HEK293 (cell line): ENCODE measurements at regions not wholly inside any gene's neighbourhood (a gene's known extent, or its start where the extent isn't known, plus 50 kb on each side); places are given as distances from the start of the nearest gene placed in this dataset.

Experiments used
- CTCF ChIA-PET: fragments of 350-600 bp; formaldehyde crosslinking; extraction: SDS; loops from one replicate; lab custom pipeline; 2021; ENCODE audit warnings: antibody characterized with exemption; lab: Yijun Ruan, JAX
- POLR2A ChIA-PET: fragments of 300-600 bp; formaldehyde crosslinking; extraction: SDS; loops from one replicate; lab custom pipeline; 2020; ENCODE audit warnings: antibody characterized with exemption, inconsistent platforms; lab: Yijun Ruan, JAX
- H3K27ac ChIP-seq: fragments of 200-500 bp; sonication (Bioruptor generic); 2 replicates; pipeline ENCODE4 v1.5.1; 2014; ENCODE audit warnings: low read depth, low read length, control low read depth, inconsistent platforms; ENCODE audit errors: extremely low read depth
- H3K36me3 ChIP-seq, 2 experiments: fragments of 200-500 bp in 1 of 2; sonication (Bioruptor generic) in 1 of 2; 1 replicate in 1 of 2; 2 replicates in 1 of 2; pipeline ENCODE4 v1.5.1; 2014 to 2017; ENCODE audit warnings: inconsistent platforms in 2 of 2, low read length in 2 of 2; ENCODE audit not compliant: control insufficient read depth in 2 of 2, insufficient read depth in 1 of 2
- H3K4me1 ChIP-seq: fragments of 200-500 bp; sonication (Bioruptor generic); 2 replicates; pipeline ENCODE4 v1.5.1; 2014; ENCODE audit warnings: mild to moderate bottlenecking, low read length, inconsistent platforms; ENCODE audit not compliant: control insufficient read depth, insufficient read depth
- H3K4me3 ChIP-seq: 2 replicates; pipeline ENCODE4 v1.5.1; 2011; ENCODE audit warnings: low read depth, mild to moderate bottlenecking, control low read depth, low read length, moderate library complexity
- H3K9me3 ChIP-seq: fragments of 200-500 bp; sonication (Bioruptor generic); 2 replicates; pipeline ENCODE4 v1.5.1; 2014; ENCODE audit warnings: low read depth, low read length, inconsistent platforms; ENCODE audit not compliant: control insufficient read depth, insufficient read depth
- CTCF ChIP-seq: fragments of 450-650 bp; formaldehyde crosslinking; IDR thresholded peaks from 2 replicates; pipeline ENCODE4 v1.5.1; 2016; ENCODE audit warnings: missing biosample characterization, missing genetic modification characterization
- KLF9 ChIP-seq: fragments of 450-650 bp; formaldehyde crosslinking; IDR thresholded peaks from 2 replicates; pipeline ENCODE4 v1.5.1; 2016; ENCODE audit warnings: missing biosample characterization, missing genetic modification characterization, low read depth
- MZF1 ChIP-seq: fragments of 450-650 bp; formaldehyde crosslinking; IDR thresholded peaks from 2 replicates; pipeline ENCODE4 v1.5.1; 2017; ENCODE audit warnings: missing biosample characterization, missing genetic modification characterization, borderline replicate concordance
- SCRT2 ChIP-seq: fragments of 450-650 bp; formaldehyde crosslinking; IDR thresholded peaks from 2 replicates; pipeline ENCODE4 v1.5.1; 2016; ENCODE audit warnings: missing biosample characterization, missing genetic modification characterization
- TRIM28 ChIP-seq: IDR thresholded peaks from 2 replicates; pipeline ENCODE4 v1.6.1; 2011; ENCODE audit warnings: low read length, control low read depth, borderline replicate concordance
- ZNF354C ChIP-seq: fragments of 450-650 bp; formaldehyde crosslinking; IDR thresholded peaks from 2 replicates; pipeline ENCODE4 v1.5.1; 2016; ENCODE audit warnings: missing biosample characterization, missing genetic modification characterization, low read depth, borderline replicate concordance
- ZNF366 ChIP-seq: fragments of 450-650 bp; formaldehyde crosslinking; conservative IDR thresholded peaks from 2 replicates; pipeline ENCODE4 v1.5.1; 2016; ENCODE audit warnings: missing biosample characterization, missing genetic modification characterization
- ZNF514 ChIP-seq: fragments of 450-650 bp; formaldehyde crosslinking; IDR thresholded peaks from 2 replicates; pipeline ENCODE4 v1.5.1; 2016; ENCODE audit warnings: missing biosample characterization, missing genetic modification characterization
- ZNF660 ChIP-seq: fragments of 450-650 bp; IDR thresholded peaks from 2 replicates; pipeline ENCODE4 v1.5.1; 2018; ENCODE audit warnings: missing biosample characterization, mild to moderate bottlenecking, missing genetic modification characterization
- ZNF776 ChIP-seq: fragments of 450-650 bp; formaldehyde crosslinking; IDR thresholded peaks from 2 replicates; pipeline ENCODE4 v1.5.0; 2017; ENCODE audit warnings: missing biosample characterization, missing genetic modification characterization, borderline replicate concordance
- ZSCAN23 ChIP-seq: fragments of 450-650 bp; formaldehyde crosslinking; IDR thresholded peaks from 2 replicates; pipeline ENCODE4 v1.5.1; 2016; ENCODE audit warnings: missing biosample characterization, missing genetic modification characterization
- ZSCAN30 ChIP-seq: fragments of 450-650 bp; IDR thresholded peaks from 2 replicates; pipeline ENCODE4 v1.5.1; 2018; ENCODE audit warnings: missing biosample characterization, mild to moderate bottlenecking, missing genetic modification characterization, moderate library complexity
- ZXDB ChIP-seq: fragments of 450-650 bp; formaldehyde crosslinking; IDR thresholded peaks from 2 replicates; pipeline ENCODE4 v1.5.1; 2016; ENCODE audit warnings: missing biosample characterization, missing genetic modification characterization
- TF ChIP-seq, protein P1 (sequence below): fragments of 450-650 bp; formaldehyde crosslinking; IDR thresholded peaks from 2 replicates; pipeline ENCODE4 v1.5.1; 2016; ENCODE audit warnings: missing biosample characterization, missing genetic modification characterization
- TF ChIP-seq, protein P2 (sequence below): fragments of 450-650 bp; formaldehyde crosslinking; IDR thresholded peaks from 2 replicates; pipeline ENCODE4 v1.5.1; 2016; ENCODE audit warnings: missing biosample characterization, missing genetic modification characterization
- TF ChIP-seq, protein P3 (sequence below): fragments of 450-650 bp; formaldehyde crosslinking; IDR thresholded peaks from 2 replicates; pipeline ENCODE4 v1.5.1; 2016; ENCODE audit warnings: missing biosample characterization, missing genetic modification characterization

DNA sequence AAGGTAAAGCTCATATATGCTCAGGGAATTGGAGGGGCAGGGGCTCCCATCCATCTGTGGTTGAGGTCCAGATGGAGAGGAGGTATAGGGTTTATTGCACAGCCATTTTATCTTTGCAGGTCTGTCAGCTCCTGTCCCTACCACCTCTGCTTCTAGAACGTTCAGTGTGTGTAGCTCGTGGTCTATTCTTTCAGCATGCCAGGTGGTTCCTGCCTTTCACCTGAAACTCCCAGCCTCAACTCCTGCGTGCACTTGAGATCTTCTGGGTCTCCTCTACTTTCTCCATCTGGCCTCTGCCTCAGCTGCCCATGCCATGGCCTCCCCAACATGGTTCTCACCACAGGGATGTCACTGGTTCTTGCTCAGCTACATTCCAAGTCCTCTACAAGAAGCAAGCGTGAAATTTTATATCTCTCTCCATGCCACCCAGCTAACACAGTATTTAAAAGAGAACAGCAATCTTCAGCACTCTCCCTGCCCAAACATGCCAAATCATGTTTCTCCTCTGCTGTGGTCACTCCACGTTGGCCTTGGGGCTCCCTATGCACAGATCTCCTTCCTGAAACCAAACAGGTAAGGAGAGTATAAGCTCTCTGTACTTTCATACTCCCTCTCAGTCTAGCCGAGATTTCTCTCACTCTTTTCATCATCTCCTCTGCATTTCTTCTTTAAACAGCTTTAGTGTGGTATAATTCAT lies 157.8 kb upstream of the TRPC6 start:
- no peak overlapping the region for H3K4me3 ChIP-seq
- POLR2A ChIA-PET = no interaction called here
- CTCF ChIA-PET = interaction anchor here (0.8 kb wide), 1 partner anchor 266 kb away, joined by 3 read pairs; no protein-coding TSS in a partner anchor
- no peak overlapping the region for H3K27ac ChIP-seq
- H3K4me1 ChIP-seq = no peaks in the 10 kb centered on the region
- TF ChIP-seq KLF9 (tag by site-specific recombination) (no peak), ZNF660 (tag by site-specific recombination) (no peak), ZXDB (tag by site-specific recombination) (no peak), ZSCAN30 (tag by site-specific recombination) (no peak), TRIM28 (no peak), MZF1 (tag by site-specific recombination) (no peak)
- TF ChIP-seq, protein P1, sequence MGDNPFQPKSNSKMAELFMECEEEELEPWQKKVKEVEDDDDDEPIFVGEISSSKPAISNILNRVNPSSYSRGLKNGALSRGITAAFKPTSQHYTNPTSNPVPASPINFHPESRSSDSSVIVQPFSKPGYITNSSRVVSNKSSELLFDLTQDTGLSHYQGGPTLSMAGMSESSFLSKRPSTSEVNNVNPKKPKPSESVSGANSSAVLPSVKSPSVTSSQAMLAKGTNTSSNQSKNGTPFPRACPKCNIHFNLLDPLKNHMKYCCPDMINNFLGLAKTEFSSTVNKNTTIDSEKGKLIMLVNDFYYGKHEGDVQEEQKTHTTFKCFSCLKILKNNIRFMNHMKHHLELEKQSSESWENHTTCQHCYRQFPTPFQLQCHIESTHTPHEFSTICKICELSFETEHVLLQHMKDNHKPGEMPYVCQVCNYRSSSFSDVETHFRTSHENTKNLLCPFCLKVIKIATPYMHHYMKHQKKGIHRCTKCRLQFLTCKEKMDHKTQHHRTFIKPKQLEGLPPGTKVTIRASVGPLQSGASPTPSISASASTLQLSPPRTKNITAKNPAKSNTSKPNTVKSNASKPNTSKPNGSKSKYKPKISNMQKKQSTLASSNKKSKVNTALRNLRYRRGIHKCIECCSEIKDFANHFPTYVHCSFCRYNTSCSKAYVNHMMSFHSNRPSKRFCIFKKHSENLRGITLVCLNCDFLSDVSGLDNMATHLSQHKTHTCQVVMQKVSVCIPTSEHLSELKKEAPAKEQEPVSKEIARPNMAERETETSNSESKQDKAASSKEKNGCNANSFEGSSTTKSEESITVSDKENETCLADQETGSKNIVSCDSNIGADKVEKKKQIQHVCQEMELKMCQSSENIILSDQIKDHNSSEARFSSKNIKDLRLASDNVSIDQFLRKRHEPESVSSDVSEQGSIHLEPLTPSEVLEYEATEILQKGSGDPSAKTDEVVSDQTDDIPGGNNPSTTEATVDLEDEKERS = no peak
- no peaks in the 10 kb centered on the region for H3K36me3 ChIP-seq
- H3K9me3 ChIP-seq = no peaks in the 10 kb centered on the region

DNA sequence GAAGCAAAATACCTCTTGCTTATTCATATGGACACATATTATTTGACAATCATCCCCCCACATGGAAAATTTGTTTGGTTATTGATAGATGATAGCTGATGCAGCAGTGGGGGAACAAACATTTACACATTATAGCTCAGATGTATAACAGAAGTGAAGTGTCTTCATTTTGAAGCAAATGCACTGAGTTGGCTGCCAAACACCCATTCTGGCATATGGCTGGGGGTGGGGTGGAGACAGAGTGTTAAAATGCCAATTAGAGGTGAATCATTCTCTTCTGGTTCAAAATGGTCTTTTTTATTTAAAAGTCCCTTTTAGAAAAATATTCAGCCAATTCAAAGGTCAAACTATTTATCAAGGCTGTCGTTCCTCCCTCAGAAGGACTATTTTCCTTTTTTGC lies 157.3 kb upstream of the TRPC6 start:
- TF ChIP-seq SCRT2 (tag by site-specific recombination) (no peak), ZNF514 (tag by site-specific recombination) (no peak), ZSCAN23 (tag by site-specific recombination) (no peak), ZNF366 (no peak), CTCF (tag by site-specific recombination) (no peak), ZNF776 (tag by site-specific recombination) (no peak), ZNF354C (tag by site-specific recombination) (no peak)
- TF ChIP-seq, protein P2, sequence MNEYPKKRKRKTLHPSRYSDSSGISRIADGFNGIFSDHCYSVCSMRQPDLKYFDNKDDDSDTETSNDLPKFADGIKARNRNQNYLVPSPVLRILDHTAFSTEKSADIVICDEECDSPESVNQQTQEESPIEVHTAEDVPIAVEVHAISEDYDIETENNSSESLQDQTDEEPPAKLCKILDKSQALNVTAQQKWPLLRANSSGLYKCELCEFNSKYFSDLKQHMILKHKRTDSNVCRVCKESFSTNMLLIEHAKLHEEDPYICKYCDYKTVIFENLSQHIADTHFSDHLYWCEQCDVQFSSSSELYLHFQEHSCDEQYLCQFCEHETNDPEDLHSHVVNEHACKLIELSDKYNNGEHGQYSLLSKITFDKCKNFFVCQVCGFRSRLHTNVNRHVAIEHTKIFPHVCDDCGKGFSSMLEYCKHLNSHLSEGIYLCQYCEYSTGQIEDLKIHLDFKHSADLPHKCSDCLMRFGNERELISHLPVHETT = no peak
- TF ChIP-seq, protein P3, sequence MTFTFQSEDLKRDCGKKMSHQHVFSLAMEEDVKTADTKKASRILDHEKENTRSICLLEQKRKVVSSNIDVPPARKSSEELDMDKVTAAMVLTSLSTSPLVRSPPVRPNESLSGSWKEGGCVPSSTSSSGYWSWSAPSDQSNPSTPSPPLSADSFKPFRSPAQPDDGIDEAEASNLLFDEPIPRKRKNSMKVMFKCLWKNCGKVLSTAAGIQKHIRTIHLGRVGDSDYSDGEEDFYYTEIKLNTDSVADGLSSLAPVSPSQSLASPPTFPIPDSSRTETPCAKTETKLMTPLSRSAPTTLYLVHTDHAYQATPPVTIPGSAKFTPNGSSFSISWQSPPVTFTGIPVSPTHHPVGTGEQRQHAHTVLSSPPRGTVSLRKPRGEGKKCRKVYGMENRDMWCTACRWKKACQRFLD (tag by site-specific recombination) = no peak
- no peak overlapping the region for H3K27ac ChIP-seq
- ChIA-PET CTCF (interaction anchor here (0.8 kb wide), 1 partner anchor 267 kb away, joined by 3 read pairs; no protein-coding TSS in a partner anchor), POLR2A (no interaction called here)
- H3K4me1 ChIP-seq = no peaks in the 10 kb centered on the region
- H3K4me3 ChIP-seq = no peak overlapping the region
- H3K36me3 ChIP-seq = no peaks in the 10 kb centered on the region
- no peaks in the 10 kb centered on the region for H3K9me3 ChIP-seq
